ENCODE measurements at regions not wholly inside any gene's neighbourhood (a gene's known extent, or its start where the extent isn't known, plus 50 kb on each side); places are given as distances from the start of the nearest gene placed in this dataset.

DNA sequence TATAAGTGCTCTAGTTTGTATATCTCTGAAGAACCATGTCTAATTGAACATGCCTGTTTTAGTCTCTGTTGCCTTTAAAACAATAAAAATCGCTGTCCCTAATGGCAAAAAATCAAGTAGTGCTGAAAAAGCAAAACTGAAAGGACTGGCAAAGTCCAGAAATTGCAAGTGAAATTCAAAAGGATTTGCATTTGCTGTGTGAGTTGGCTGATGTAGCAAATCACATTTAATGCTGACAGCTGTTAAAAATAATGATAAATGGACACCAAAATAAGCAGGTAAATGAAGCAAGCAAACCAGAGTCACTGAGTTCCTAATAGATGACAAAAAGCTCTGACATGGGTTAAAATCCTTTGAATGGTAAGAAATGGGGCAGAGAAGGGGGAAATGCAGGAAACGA is 874.1 kb downstream of the GRM8 start:
- TF ChIP-seq, protein P1, sequence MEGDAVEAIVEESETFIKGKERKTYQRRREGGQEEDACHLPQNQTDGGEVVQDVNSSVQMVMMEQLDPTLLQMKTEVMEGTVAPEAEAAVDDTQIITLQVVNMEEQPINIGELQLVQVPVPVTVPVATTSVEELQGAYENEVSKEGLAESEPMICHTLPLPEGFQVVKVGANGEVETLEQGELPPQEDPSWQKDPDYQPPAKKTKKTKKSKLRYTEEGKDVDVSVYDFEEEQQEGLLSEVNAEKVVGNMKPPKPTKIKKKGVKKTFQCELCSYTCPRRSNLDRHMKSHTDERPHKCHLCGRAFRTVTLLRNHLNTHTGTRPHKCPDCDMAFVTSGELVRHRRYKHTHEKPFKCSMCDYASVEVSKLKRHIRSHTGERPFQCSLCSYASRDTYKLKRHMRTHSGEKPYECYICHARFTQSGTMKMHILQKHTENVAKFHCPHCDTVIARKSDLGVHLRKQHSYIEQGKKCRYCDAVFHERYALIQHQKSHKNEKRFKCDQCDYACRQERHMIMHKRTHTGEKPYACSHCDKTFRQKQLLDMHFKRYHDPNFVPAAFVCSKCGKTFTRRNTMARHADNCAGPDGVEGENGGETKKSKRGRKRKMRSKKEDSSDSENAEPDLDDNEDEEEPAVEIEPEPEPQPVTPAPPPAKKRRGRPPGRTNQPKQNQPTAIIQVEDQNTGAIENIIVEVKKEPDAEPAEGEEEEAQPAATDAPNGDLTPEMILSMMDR (IDR thresholded peaks at IDR 0.05; ENCODE audit: low read depth, low read length, poor library complexity, severe bottlenecking), result no peak
- no peak for TF ChIP-seq EZH2phosphoT487 (IDR thresholded peaks at IDR 0.05; ENCODE audit: borderline replicate concordance, low read length)

Measured in DOHH2 (cell line).